ENCODE measurements at regions not wholly inside any gene's neighbourhood (a gene's known extent, or its start where the extent isn't known, plus 50 kb on each side); places are given as distances from the start of the nearest gene placed in this dataset.
"Not testable (repeated sequence)": the region's sequence is repeated elsewhere in the genome, so short reads cannot be mapped to it uniquely, and the experiment has no call there.

- no peak for DNase-seq (ENCODE audit: low read depth in 2 of 2)
Observed at GRCh38 chr22:27250886-27251285, 550.7 kb downstream of the MN1 start.

GRCh38 chr22:27251563-27251962 lies 550.0 kb downstream of the MN1 start:
- DNase-seq (ENCODE audit: low read depth in 2 of 2) = no peak

- no peak for DNase-seq (ENCODE audit: low read depth in 2 of 2)
Observed at GRCh38 chr22:27252282-27253049, 549.1 kb downstream of the MN1 start.

GRCh38 chr22:27253108-27253902 lies 548.3 kb downstream of the MN1 start:
- DNase-seq (ENCODE audit: low read depth in 2 of 2) = no peak

GRCh38 chr22:27254063-27254462 lies 547.5 kb downstream of the MN1 start:
- DNase-seq (ENCODE audit: low read depth in 2 of 2) = not testable (repeated sequence)

GRCh38 chr22:27255580-27255979 lies 546.0 kb downstream of the MN1 start:
- DNase-seq (ENCODE audit: low read depth in 2 of 2) = no peak

- DNase-seq (ENCODE audit: low read depth in 2 of 2) = no peak
Observed at GRCh38 chr22:27257987-27258386, 543.6 kb downstream of the MN1 start.

GRCh38 chr22:27258616-27259172 lies 542.9 kb downstream of the MN1 start:
- DNase-seq (ENCODE audit: low read depth in 2 of 2) = no peak

- no peak for DNase-seq (ENCODE audit: low read depth in 2 of 2)
Observed at GRCh38 chr22:27259433-27259832, 542.1 kb downstream of the MN1 start.

GRCh38 chr22:27260087-27260698 lies 541.4 kb downstream of the MN1 start:
- DNase-seq (ENCODE audit: low read depth in 2 of 2) = no peak

GRCh38 chr22:27262361-27262760 lies 539.2 kb downstream of the MN1 start:
- DNase-seq (ENCODE audit: low read depth in 2 of 2) = no peak

GRCh38 chr22:27264184-27264583 lies 537.4 kb downstream of the MN1 start:
- DNase-seq (ENCODE audit: low read depth in 2 of 2) = no peak

GRCh38 chr22:27267145-27267544 lies 534.4 kb downstream of the MN1 start:
- no peak for DNase-seq (ENCODE audit: low read depth in 2 of 2)

GRCh38 chr22:27269751-27270543 lies 531.6 kb downstream of the MN1 start:
- no peak for DNase-seq (ENCODE audit: low read depth in 2 of 2)

- DNase-seq (ENCODE audit: low read depth in 2 of 2) = no peak
Observed at GRCh38 chr22:27270818-27271510, 530.6 kb downstream of the MN1 start.

- no peak for DNase-seq (ENCODE audit: low read depth in 2 of 2)
Observed at GRCh38 chr22:27273436-27273835, 528.1 kb downstream of the MN1 start.

- DNase-seq (ENCODE audit: low read depth in 2 of 2) = no peak
Observed at GRCh38 chr22:27273853-27274252, 527.7 kb downstream of the MN1 start.

- DNase-seq (ENCODE audit: low read depth in 2 of 2) = no peak
Observed at GRCh38 chr22:27274770-27275449, 526.6 kb downstream of the MN1 start.

- no peak for DNase-seq (ENCODE audit: low read depth in 2 of 2)
Observed at GRCh38 chr22:27278946-27279345, 522.6 kb downstream of the MN1 start.

GRCh38 chr22:27283240-27283639 lies 518.3 kb downstream of the MN1 start:
- DNase-seq (ENCODE audit: low read depth in 2 of 2) = no peak

All from stimulated activated CD4-positive, alpha-beta T cell treated with anti-CD3 and anti-CD28 coated beads, Interleukin-1b, Interleukin-23, amount 100 ng/mL, for 4 hours (primary cell).